BLaER1 (cell line): ENCODE measurements at regions not wholly inside any gene's neighbourhood (a gene's known extent, or its start where the extent isn't known, plus 50 kb on each side); places are given as distances from the start of the nearest gene placed in this dataset.
A peak's percentile ranks its signal among the peaks of the same experiment; 100 is the strongest.

Source experiments
- H3K27ac ChIP-seq: shearing (Covaris generic); formaldehyde crosslinking; 2 replicates; pipeline ENCODE4 v1.8.1; 2022
- H3K27me3 ChIP-seq: shearing (Covaris generic); formaldehyde crosslinking; 2 replicates; pipeline ENCODE4 v1.8.1; 2022
- H3K36me3 ChIP-seq: shearing (Covaris generic); formaldehyde crosslinking; 2 replicates; pipeline ENCODE4 v1.8.1; 2022
- H3K4me1 ChIP-seq: shearing (Covaris generic); formaldehyde crosslinking; 2 replicates; pipeline ENCODE4 v1.8.1; 2022
- H3K4me2 ChIP-seq: shearing (Covaris generic); formaldehyde crosslinking; 2 replicates; pipeline ENCODE4 v1.8.1; 2022
- H3K4me3 ChIP-seq: shearing (Covaris generic); formaldehyde crosslinking; 2 replicates; pipeline ENCODE4 v1.8.1; 2022
- H3K9ac ChIP-seq: shearing (Covaris generic); formaldehyde crosslinking; 2 replicates; pipeline ENCODE4 v1.8.1; 2022
- H3K9me3 ChIP-seq: shearing (Covaris generic); formaldehyde crosslinking; 2 replicates; pipeline ENCODE4 v1.8.1; 2022
- H4K20me1 ChIP-seq: shearing (Covaris generic); formaldehyde crosslinking; 2 replicates; pipeline ENCODE4 v1.8.1; 2022
- Cebpa-rat ChIP-seq: shearing (Covaris generic); IDR thresholded peaks from 2 replicates; pipeline ENCODE4 v1.8.1; 2022

DNA sequence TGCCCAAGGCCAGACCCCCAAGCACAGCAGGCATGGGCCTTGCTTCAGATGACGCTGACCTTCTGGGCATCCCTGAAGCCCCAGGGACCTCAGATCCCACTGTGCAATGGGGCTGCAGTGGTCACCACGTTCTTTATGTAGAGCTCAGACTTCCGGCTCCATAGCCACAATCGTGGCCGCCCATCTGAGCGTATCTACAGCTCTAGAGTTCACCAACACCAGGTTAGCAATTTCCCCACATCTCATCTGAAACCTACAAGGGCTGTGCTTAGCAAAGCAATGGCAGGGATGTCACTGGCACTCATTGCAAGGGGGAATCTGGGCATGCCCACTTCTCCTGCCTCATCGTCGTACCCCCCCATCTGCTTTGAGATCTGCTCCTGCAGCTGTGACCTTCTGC lies 384.4 kb upstream of the TSHZ3 start:
- H3K36me3 ChIP-seq: no peaks in the 10 kb centered on the region
- no peaks in the 10 kb centered on the region for H3K27me3 ChIP-seq
- no peak for TF ChIP-seq Cebpa-rat
- no peak overlapping the region for H3K9ac ChIP-seq
- no peak overlapping the region for H3K4me3 ChIP-seq
- no peak overlapping the region for H3K4me2 ChIP-seq
- no peaks in the 10 kb centered on the region for H3K9me3 ChIP-seq
- H4K20me1 ChIP-seq: no peaks in the 10 kb centered on the region
- H3K4me1 ChIP-seq: no peaks in the 10 kb centered on the region; the same call in 1 of the 2 replicates
- H3K27ac ChIP-seq: no peak overlapping the region

DNA sequence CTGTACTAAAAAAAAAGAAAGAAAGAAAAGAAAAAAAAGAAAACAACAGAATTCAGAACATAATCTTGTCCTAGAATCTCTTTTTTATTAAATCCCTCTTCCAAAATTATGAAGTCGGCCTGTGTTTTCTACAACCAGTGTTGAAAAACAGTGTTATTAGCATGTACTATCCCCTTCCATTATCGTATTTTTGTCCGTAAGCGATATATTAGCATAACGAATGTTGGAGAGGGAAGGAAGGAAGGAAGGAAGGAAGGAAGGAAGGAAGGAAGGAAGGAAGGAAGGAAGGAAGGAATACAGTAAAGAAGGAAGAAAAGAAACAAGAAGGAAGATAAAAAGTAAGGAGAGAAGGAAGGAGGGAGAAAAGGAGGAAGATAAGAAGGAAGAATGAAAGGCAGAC lies 393.0 kb upstream of the TSHZ3 start:
- no peaks in the 10 kb centered on the region for H4K20me1 ChIP-seq
- H3K36me3 ChIP-seq: no peaks in the 10 kb centered on the region
- H3K4me1 ChIP-seq: no peaks in the 10 kb centered on the region
- no peaks in the 10 kb centered on the region for H3K9me3 ChIP-seq
- no peak overlapping the region for H3K9ac ChIP-seq
- no peak for TF ChIP-seq Cebpa-rat
- no peak overlapping the region for H3K4me2 ChIP-seq
- H3K27ac ChIP-seq: no peak overlapping the region
- H3K4me3 ChIP-seq: no peak overlapping the region
- no peaks in the 10 kb centered on the region for H3K27me3 ChIP-seq

DNA sequence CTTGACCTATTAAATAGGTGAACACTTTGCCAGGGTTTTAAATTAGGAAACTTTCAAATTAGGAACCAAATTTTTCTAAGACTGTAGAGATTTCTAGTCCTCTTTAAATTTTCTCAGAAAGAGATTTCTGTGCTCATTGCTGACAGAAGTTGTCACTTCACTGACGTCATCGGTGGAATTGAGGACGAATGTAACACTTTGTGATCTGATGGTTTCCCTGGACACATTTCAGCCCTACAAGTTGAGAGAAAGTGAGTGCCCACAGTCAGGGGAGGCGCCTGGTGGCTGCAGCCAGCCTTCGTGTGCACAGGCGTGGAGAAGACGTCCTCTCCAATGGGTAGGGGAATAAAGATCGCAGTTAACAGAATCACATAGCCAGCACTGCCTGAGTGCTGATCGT lies 396.5 kb upstream of the TSHZ3 start:
- no peak overlapping the region for H3K4me3 ChIP-seq
- no peaks in the 10 kb centered on the region for H3K27me3 ChIP-seq
- no peak for TF ChIP-seq Cebpa-rat
- H3K4me2 ChIP-seq: no peak overlapping the region
- H4K20me1 ChIP-seq: no peaks in the 10 kb centered on the region
- H3K9me3 ChIP-seq: no peaks in the 10 kb centered on the region
- H3K36me3 ChIP-seq: no peaks in the 10 kb centered on the region
- no peak overlapping the region for H3K9ac ChIP-seq
- no peak overlapping the region for H3K27ac ChIP-seq
- H3K4me1 ChIP-seq: no peaks in the 10 kb centered on the region

DNA sequence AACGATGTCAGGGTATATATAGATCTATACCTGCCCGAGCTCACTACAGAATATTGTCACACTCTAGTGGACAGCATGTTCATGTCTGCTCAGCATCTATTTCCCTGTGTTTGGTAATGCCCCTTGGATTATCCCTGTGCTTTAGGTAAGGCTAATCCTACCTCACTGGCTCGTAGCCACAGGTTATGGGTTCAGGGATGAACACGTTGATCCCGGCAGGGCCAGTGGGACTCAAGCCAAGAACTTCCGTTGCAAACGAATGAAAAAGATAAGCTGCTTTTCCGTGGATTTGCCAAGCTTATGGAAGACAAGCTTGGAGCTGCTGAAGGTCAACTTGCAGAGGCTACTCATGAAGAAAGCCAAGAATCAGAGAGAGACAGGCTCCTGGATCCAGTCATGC lies 400.0 kb upstream of the TSHZ3 start:
- no peak overlapping the region for H3K27ac ChIP-seq
- TF ChIP-seq Cebpa-rat: no peak
- no peaks in the 10 kb centered on the region for H3K36me3 ChIP-seq
- no peak overlapping the region for H3K4me2 ChIP-seq
- no peak overlapping the region for H3K4me3 ChIP-seq
- H3K27me3 ChIP-seq: no peaks in the 10 kb centered on the region
- no peaks in the 10 kb centered on the region for H3K4me1 ChIP-seq
- H3K9ac ChIP-seq: no peak overlapping the region
- no peaks in the 10 kb centered on the region for H4K20me1 ChIP-seq
- H3K9me3 ChIP-seq: no peaks in the 10 kb centered on the region

DNA sequence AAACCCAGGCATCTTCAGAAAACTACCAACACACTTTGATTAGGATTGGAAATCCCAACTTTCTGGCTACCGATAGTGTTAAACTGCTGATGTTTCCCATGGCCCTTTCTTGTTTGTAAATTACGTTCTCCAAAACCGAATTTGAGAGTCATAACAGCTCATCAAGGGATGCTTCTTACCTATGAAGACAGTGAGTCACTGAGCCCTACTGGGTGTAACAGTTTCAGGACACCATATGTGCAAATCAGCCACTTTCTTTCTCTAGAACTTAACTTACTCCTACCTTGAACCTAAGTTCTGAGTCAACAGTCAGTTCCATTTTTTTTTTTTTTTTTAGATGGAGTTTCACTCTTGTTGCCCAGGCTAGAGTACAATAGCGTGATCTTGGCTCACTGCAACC lies 410.1 kb upstream of the TSHZ3 start:
- Histone ChIP-seq H4K20me1 (no peaks in the 10 kb centered on the region), H3K36me3 (no peaks in the 10 kb centered on the region), H3K9ac (no peak overlapping the region), H3K27ac (no peak overlapping the region), H3K4me1 (no peaks in the 10 kb centered on the region), H3K4me3 (no peak overlapping the region), H3K9me3 (no peaks in the 10 kb centered on the region), H3K4me2 (no peak overlapping the region), H3K27me3 (no peaks in the 10 kb centered on the region)
- TF ChIP-seq Cebpa-rat: no peak

DNA sequence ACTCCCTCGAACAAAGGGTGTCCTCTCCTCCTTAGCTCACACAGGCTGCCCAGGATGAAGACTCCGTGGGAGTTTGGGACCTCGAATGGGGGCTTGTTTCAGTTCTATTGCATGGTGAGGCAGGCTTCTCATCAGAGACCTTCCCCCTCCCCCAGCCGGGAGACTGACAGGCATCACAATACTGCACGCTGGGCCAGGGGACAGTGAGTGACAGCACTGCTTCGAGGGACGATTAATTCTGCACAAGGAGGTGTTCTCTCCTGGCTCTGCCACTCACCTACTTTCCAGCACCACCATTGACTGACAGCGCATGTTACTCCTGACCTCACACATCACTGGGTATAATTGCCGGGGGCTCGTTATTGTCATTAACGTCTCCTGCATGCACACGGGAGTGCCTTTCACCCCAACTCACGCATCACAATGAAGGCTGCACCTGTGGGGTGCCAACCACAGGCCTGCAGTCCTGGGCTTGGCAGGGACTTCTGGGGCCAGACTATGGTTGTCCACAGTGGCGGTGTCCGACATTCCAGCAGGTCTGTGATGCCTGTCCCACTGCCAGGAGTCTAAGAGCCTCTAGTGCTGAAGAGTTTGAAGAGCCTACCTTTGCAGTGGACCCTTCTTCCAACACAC lies 412.2 kb upstream of the TSHZ3 start:
- H3K4me2 ChIP-seq: no peak overlapping the region
- H3K9ac ChIP-seq: no peak overlapping the region
- H3K4me3 ChIP-seq: no peak overlapping the region
- no peaks in the 10 kb centered on the region for H4K20me1 ChIP-seq
- TF ChIP-seq Cebpa-rat: no peak
- H3K27me3 ChIP-seq: no peaks in the 10 kb centered on the region
- H3K9me3 ChIP-seq: no peaks in the 10 kb centered on the region
- H3K4me1 ChIP-seq: no peaks in the 10 kb centered on the region
- no peaks in the 10 kb centered on the region for H3K36me3 ChIP-seq
- no peak overlapping the region for H3K27ac ChIP-seq

DNA sequence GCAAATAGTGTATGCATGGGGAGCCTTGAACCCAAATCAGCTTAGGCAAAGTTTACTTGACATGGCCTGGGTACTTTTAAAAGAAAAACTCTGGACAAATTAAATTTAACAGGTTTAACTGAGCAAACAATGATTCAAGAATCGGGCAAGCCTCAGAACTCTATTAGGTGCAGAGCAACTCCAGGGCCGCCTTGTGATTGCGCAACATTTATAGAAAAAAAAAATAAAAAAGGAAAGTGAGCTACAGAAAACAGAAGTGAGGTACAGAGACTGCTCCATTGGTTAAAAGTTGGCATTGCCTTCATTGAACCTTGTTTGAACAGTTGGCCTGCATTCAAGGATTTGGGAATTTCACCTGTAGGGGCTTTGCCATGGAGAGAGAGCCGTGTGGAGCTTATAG lies 421.0 kb upstream of the TSHZ3 start:
- TF ChIP-seq Cebpa-rat: peak; percentile 98
- Histone ChIP-seq H3K36me3 (no peaks in the 10 kb centered on the region), H3K4me1 (no peaks in the 10 kb centered on the region), H3K4me2 (no peak overlapping the region), H4K20me1 (no peaks in the 10 kb centered on the region), H3K9me3 (no peaks in the 10 kb centered on the region), H3K4me3 (no peak overlapping the region), H3K27me3 (no peaks in the 10 kb centered on the region), H3K9ac (no peak overlapping the region), H3K27ac (no peak overlapping the region)

DNA sequence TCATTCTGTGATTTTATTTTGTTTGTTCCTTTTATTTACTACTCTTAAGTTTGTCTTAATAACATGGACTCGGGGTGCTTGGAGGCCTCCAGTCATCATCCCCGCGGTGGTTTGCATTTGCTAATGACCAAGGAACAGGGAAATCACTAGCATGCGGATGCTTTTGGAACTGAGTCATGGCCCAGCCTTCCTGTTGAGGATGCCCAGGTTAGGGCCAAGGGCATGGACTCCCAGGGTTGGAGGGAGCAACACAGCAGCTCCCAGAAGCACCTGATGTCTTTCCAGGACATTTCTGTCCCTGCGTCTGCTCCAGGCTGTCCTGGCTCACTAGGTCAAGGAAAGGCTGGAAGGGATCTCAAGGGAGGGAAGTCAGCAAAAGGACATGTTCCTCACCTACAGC lies 423.7 kb upstream of the TSHZ3 start:
- Histone ChIP-seq H3K4me2 (no peak overlapping the region), H4K20me1 (no peaks in the 10 kb centered on the region), H3K27ac (no peak overlapping the region), H3K27me3 (no peaks in the 10 kb centered on the region), H3K4me3 (no peak overlapping the region), H3K9me3 (no peaks in the 10 kb centered on the region), H3K36me3 (no peaks in the 10 kb centered on the region), H3K9ac (no peak overlapping the region), H3K4me1 (no peaks in the 10 kb centered on the region)
- no peak for TF ChIP-seq Cebpa-rat

DNA sequence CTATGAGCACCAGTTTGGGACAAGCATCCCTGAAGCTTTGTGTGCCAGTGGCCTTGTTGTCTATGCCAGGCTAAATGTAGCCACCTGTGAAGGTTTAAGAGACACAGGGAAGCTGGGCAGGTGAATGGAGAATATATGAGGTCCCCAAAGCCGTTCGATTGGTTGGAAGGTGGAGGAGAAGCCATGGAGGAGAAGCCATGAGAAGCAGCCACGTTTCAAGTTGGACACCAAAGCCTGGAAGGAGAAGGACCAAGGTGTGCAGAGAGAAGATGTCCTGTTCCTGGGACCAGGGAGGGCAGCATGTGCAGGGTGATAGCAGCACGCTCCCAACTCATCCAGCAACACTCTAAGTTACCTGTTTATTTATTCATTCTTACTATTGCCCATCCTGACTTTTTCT lies 432.3 kb upstream of the TSHZ3 start:
- TF ChIP-seq Cebpa-rat: no peak
- Histone ChIP-seq H3K36me3 (no peaks in the 10 kb centered on the region), H3K9ac (no peak overlapping the region), H3K9me3 (no peaks in the 10 kb centered on the region), H4K20me1 (no peaks in the 10 kb centered on the region), H3K27ac (no peak overlapping the region), H3K4me2 (no peak overlapping the region), H3K27me3 (no peaks in the 10 kb centered on the region), H3K4me3 (no peak overlapping the region), H3K4me1 (no peaks in the 10 kb centered on the region)

DNA sequence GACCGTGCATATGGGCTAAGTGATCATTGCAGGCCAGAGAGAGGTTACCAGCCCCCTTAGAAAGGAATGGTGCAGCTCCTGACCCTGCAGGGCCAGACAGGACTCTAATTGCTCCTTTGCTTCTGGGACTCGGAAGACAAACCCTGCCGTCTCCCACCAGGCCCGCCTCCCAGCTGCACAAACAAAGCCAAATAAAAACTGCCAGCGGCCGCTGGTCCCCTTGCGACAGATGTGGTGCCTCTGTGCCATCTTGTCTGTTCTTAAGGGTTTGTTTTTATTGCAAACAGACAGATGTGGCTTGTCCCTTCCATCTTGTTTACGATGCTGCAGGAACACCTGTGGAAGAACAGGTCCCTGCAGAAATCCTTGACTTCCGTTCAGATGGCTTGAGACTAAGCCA lies 434.4 kb upstream of the TSHZ3 start:
- H4K20me1 ChIP-seq: no peaks in the 10 kb centered on the region
- H3K9ac ChIP-seq: no peak overlapping the region
- no peak overlapping the region for H3K27ac ChIP-seq
- no peak for TF ChIP-seq Cebpa-rat
- H3K4me1 ChIP-seq: no peaks in the 10 kb centered on the region
- H3K4me3 ChIP-seq: no peak overlapping the region
- no peaks in the 10 kb centered on the region for H3K36me3 ChIP-seq
- H3K27me3 ChIP-seq: no peaks in the 10 kb centered on the region
- H3K4me2 ChIP-seq: no peak overlapping the region
- H3K9me3 ChIP-seq: no peaks in the 10 kb centered on the region

DNA sequence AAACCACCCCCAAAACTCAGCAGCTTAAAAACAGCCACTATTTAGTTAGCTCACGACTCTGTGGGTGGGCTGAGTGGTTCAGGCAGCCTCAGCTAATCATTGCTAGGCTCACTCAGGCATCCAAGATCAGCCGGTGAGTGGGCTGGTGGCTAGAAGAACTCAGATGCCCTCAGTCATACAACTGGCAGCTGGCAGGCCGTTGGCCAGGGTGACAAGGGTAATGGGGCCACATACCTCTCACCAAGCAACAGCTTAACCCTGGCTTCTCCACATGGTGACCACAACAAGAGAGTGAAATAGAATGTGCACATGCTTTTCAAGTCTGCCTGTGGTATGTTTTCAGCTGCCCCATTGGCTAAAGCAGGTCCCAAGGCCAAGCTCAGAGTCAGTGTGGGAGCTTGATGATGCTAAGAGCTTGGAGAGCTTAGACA lies 435.4 kb upstream of the TSHZ3 start:
- Histone ChIP-seq H3K27me3 (no peaks in the 10 kb centered on the region), H3K36me3 (no peaks in the 10 kb centered on the region), H3K4me1 (no peaks in the 10 kb centered on the region), H3K27ac (no peak overlapping the region), H3K4me3 (no peak overlapping the region), H4K20me1 (no peaks in the 10 kb centered on the region), H3K9ac (no peak overlapping the region), H3K4me2 (no peak overlapping the region), H3K9me3 (no peaks in the 10 kb centered on the region)
- no peak for TF ChIP-seq Cebpa-rat
